MM.1S (cell line): ENCODE measurements at regions not wholly inside any gene's neighbourhood (a gene's known extent, or its start where the extent isn't known, plus 50 kb on each side); places are given as distances from the start of the nearest gene placed in this dataset.

Experiments
- DNase-seq: peaks from one replicate; pipeline ENCODE4 v3.0.0-alpha.2; 2015
- H2AFZ ChIP-seq: fragments of 300-600 bp; sonication (generic); 2 replicates; pipeline ENCODE4 v1.6.0; 2016; ENCODE audit warnings: antibody characterized with exemption, low read length
- H3F3A ChIP-seq: fragments of 300-600 bp; sonication (generic); 2 replicates; pipeline ENCODE4 v1.6.1; 2016; ENCODE audit warnings: mild to moderate bottlenecking, antibody characterized with exemption, low read length, moderate library complexity, mixed read lengths; ENCODE audit not compliant: insufficient read depth
- H3K27ac ChIP-seq: fragments of 300-600 bp; sonication (generic); 2 replicates; pipeline ENCODE4 v1.5.1; 2016; ENCODE audit warnings: mild to moderate bottlenecking, low read length
- H3K27me3 ChIP-seq: fragments of 300-600 bp; sonication (generic); replicated peaks from 2 replicates; pipeline ENCODE4 v1.6.0; 2016; ENCODE audit warnings: low read length; ENCODE audit not compliant: insufficient read depth
- H3K36me3 ChIP-seq: fragments of 300-600 bp; sonication (generic); replicated peaks from 2 replicates; pipeline ENCODE4 v1.6.1; 2016; ENCODE audit warnings: mild to moderate bottlenecking, low read length, mixed read lengths; ENCODE audit not compliant: insufficient read depth
- H3K4me1 ChIP-seq: fragments of 300-600 bp; sonication (generic); 2 replicates; pipeline ENCODE4 v1.6.1; 2016; ENCODE audit warnings: low read length, mixed read lengths
- H3K4me2 ChIP-seq: fragments of 300-600 bp; sonication (generic); 2 replicates; pipeline ENCODE4 v1.6.0; 2016; ENCODE audit warnings: low read depth, low read length
- H3K4me3 ChIP-seq: fragments of 300-600 bp; sonication (generic); 2 replicates; pipeline ENCODE4 v1.5.1; 2016; ENCODE audit warnings: low read length, mixed read lengths
- H3K79me2 ChIP-seq: fragments of 300-600 bp; sonication (generic); 2 replicates; pipeline ENCODE4 v1.6.1; 2016; ENCODE audit warnings: mixed run types, low read length, mixed read lengths
- H3K9ac ChIP-seq: fragments of 300-600 bp; sonication (generic); 2 replicates; pipeline ENCODE4 v1.6.1; 2016; ENCODE audit warnings: low read length, mixed read lengths
- H3K9me2 ChIP-seq: fragments of 300-600 bp; sonication (generic); replicated peaks from 2 replicates; pipeline ENCODE4 v1.6.1; 2016; ENCODE audit warnings: mild to moderate bottlenecking, low read length, mixed read lengths; ENCODE audit not compliant: insufficient read depth
- H3K9me3 ChIP-seq: fragments of 300-600 bp; sonication (generic); replicated peaks from 2 replicates; pipeline ENCODE4 v1.6.1; 2016; ENCODE audit warnings: mild to moderate bottlenecking, low read length, mixed read lengths; ENCODE audit not compliant: insufficient read depth
- H4K20me1 ChIP-seq: fragments of 300-600 bp; sonication (generic); 2 replicates; pipeline ENCODE4 v1.6.1; 2016; ENCODE audit warnings: mild to moderate bottlenecking, low read length, moderate library complexity, mixed read lengths; ENCODE audit not compliant: insufficient read depth
- CTCF ChIP-seq: fragments of 300-600 bp; sonication (generic); IDR thresholded peaks from 2 replicates; pipeline ENCODE4 v1.5.1; 2016; ENCODE audit warnings: antibody characterized with exemption, low read length, mixed read lengths
- EZH2 ChIP-seq: fragments of 300-600 bp; sonication (generic); optimal IDR thresholded peaks from 2 replicates; pipeline ENCODE3; 2017; ENCODE audit warnings: low read depth, mild to moderate bottlenecking, antibody characterized with exemption, low read length, mixed read lengths
- EZH2phosphoT487 ChIP-seq: fragments of 300-600 bp; sonication (generic); IDR thresholded peaks from 2 replicates; pipeline ENCODE4 v1.6.1; 2018; ENCODE audit warnings: antibody characterized with exemption, low read length

DNA sequence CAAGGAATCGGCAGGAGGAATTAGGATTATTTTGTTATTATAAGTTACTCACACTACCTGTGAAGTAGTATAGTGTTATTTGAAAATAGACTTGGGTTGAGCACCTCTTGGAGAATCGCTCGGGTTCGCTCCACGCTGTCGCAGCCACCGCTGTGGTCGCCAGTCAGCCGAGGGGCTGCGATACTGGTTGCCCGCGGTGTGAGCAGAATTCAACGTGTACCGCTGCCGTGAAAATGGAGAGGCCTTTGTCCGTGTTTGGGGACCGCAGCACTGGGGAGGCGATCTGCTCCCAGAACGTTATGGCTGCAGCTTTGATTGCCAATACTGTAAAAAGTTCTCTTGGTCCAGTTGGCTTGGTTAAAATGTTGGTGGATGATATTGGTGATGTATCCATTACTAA lies 117.2 kb downstream of the C7orf25 start:
- Histone ChIP-seq H3K9ac (no peak overlapping the region), H3K4me3 (no peak overlapping the region)
- TF ChIP-seq CTCF (no peak), EZH2 (no peak), EZH2phosphoT487 (no peak)

DNA sequence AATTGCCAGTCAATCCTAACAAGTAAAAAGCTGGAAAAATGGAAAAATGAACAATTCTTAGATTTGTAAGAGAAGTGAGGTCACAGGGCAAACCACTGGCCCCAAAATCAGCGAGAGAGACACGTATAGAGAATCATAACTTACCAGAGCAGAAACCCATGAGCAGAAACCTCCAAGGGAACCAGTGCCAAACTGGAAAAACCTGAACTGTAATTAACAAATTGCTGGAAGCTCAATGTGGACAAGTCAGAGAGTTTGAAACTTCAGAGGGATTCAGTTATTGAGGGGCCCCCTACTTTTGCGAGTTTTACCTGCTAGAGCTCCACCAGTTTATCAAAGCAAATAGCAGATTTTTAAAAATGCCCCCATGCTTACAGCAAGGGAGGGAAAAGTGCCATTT lies 119.0 kb downstream of the C7orf25 start:
- Histone ChIP-seq H3K27me3 (no peaks in the 10 kb centered on the region), H3K4me2 (no peak overlapping the region), H3K4me1 (peaks cover 17% of the 10 kb centered on the region), H3K9ac (no peak overlapping the region), H3K79me2 (no peaks in the 10 kb centered on the region), H3K9me2 (no peaks in the 10 kb centered on the region), H3K4me3 (no peak overlapping the region), H2AFZ (no peak overlapping the region), H3K36me3 (no peaks in the 10 kb centered on the region), H3K9me3 (no peaks in the 10 kb centered on the region), H4K20me1 (no peaks in the 10 kb centered on the region), H3K27ac (no peak overlapping the region), H3F3A (peaks cover 6% of the 10 kb centered on the region; the same call in 1 of the 2 replicates)
- DNase-seq = no peak
- TF ChIP-seq CTCF (no peak), EZH2 (no peak), EZH2phosphoT487 (no peak)

More for the DNA sequence above, 117.2 kb downstream of the C7orf25 start:
- H3K27me3 ChIP-seq = no peaks in the 10 kb centered on the region
- H3K4me1 ChIP-seq = peaks cover 17% of the 10 kb centered on the region
- no peak overlapping the region for H2AFZ ChIP-seq
- no peak overlapping the region for H3K4me2 ChIP-seq
- peaks cover 6% of the 10 kb centered on the region; the same call in 1 of the 2 replicates for H3F3A ChIP-seq
- no peaks in the 10 kb centered on the region for H4K20me1 ChIP-seq
- no peak overlapping the region for H3K27ac ChIP-seq
- no peaks in the 10 kb centered on the region for H3K79me2 ChIP-seq
- no peaks in the 10 kb centered on the region for H3K36me3 ChIP-seq
- no peaks in the 10 kb centered on the region for H3K9me2 ChIP-seq
- H3K9me3 ChIP-seq = no peaks in the 10 kb centered on the region
- DNase-seq = no peak

- no peaks in the 10 kb centered on the region for H4K20me1 ChIP-seq
- TF ChIP-seq EZH2phosphoT487 = no peak
- no peaks in the 10 kb centered on the region for H3K36me3 ChIP-seq
- H3K4me2 ChIP-seq = peak overlapping the region; percentile 17; the same call in 1 of the 2 replicates
- no peak overlapping the region for H3K9ac ChIP-seq
- H3K27ac ChIP-seq = no peak overlapping the region
- no peaks in the 10 kb centered on the region for H3K79me2 ChIP-seq
- H3F3A ChIP-seq = peaks cover 6% of the 10 kb centered on the region; the same call in 1 of the 2 replicates
- no peak for DNase-seq
- H2AFZ ChIP-seq = no peak overlapping the region
- H3K27me3 ChIP-seq = no peaks in the 10 kb centered on the region
- peaks cover 17% of the 10 kb centered on the region for H3K4me1 ChIP-seq
- H3K9me3 ChIP-seq = no peaks in the 10 kb centered on the region
- no peaks in the 10 kb centered on the region for H3K9me2 ChIP-seq
- no peak overlapping the region for H3K4me3 ChIP-seq
These were observed 121.7 kb downstream of the C7orf25 start for GRCh38 chr7:42790196-42790595.

DNA sequence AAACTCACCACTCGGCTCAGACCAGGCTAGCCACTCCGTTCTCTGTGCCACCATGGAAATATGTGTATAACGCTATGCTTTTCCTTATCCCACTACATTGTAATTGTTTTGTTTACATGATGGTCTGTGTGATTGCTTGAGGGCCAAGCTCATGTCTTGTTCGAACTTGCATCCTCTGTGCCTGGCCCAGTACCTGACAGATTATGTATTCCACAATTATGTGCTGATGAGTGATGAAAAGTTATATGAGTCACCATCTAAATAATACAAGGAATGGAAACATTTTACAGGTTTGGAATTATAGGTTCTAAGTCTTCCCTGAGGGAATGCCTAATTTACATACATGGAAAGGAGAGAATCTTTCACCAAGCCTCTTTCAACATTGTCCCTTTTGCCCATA lies 137.4 kb downstream of the C7orf25 start:
- Histone ChIP-seq H3K79me2 (no peaks in the 10 kb centered on the region), H3K4me2 (no peak overlapping the region), H3K9ac (no peak overlapping the region), H3K9me2 (no peaks in the 10 kb centered on the region), H4K20me1 (no peaks in the 10 kb centered on the region), H2AFZ (no peak overlapping the region), H3K27ac (no peak overlapping the region), H3K27me3 (no peaks in the 10 kb centered on the region), H3K36me3 (no peaks in the 10 kb centered on the region), H3K9me3 (no peaks in the 10 kb centered on the region), H3K4me3 (no peak overlapping the region), H3F3A (no peaks in the 10 kb centered on the region), H3K4me1 (no peaks in the 10 kb centered on the region)
- DNase-seq = no peak
- TF ChIP-seq EZH2 = no peak
- TF ChIP-seq EZH2phosphoT487 = no peak
- TF ChIP-seq CTCF = no peak
